WERI-Rb-1 (cell line): ENCODE measurements at regions not wholly inside any gene's neighbourhood (a gene's known extent, or its start where the extent isn't known, plus 50 kb on each side); places are given as distances from the start of the nearest gene placed in this dataset.

Experiments used
- DNase-seq: peaks from one replicate; pipeline ENCODE4 v3.0.0-alpha.2; 2020
- H3K27ac ChIP-seq: fragments of 250-450 bp; sonication (Bioruptor Pico); 2 replicates; pipeline ENCODE4 v1.5.1; 2020; ENCODE audit warnings: mild to moderate bottlenecking, moderate library complexity
- H3K27me3 ChIP-seq: fragments of 250-450 bp; sonication (Bioruptor Pico); 2 replicates; pipeline ENCODE4 v1.5.1; 2021; ENCODE audit warnings: mild to moderate bottlenecking, low read depth, moderate library complexity; ENCODE audit not compliant: insufficient read depth, severe bottlenecking
- H3K36me3 ChIP-seq: fragments of 250-450 bp; sonication (Bioruptor Pico); 2 replicates; pipeline ENCODE4 v1.5.1; 2020; ENCODE audit warnings: mild to moderate bottlenecking, moderate library complexity
- H3K4me3 ChIP-seq: 2 replicates; pipeline ENCODE4 v1.5.1; 2011; ENCODE audit warnings: low read depth, mild to moderate bottlenecking, control low read depth, low read length
- H3K9me3 ChIP-seq: fragments of 250-450 bp; sonication (Bioruptor Pico); 2 replicates; pipeline ENCODE4 v1.5.1; 2021; ENCODE audit warnings: mild to moderate bottlenecking, moderate library complexity; ENCODE audit not compliant: severe bottlenecking
- TF ChIP-seq, protein P1 (sequence below): IDR thresholded peaks from 2 replicates; pipeline ENCODE4 v1.5.1; 2011; ENCODE audit warnings: low read depth, mild to moderate bottlenecking, control low read depth, inconsistent platforms, low read length

DNA sequence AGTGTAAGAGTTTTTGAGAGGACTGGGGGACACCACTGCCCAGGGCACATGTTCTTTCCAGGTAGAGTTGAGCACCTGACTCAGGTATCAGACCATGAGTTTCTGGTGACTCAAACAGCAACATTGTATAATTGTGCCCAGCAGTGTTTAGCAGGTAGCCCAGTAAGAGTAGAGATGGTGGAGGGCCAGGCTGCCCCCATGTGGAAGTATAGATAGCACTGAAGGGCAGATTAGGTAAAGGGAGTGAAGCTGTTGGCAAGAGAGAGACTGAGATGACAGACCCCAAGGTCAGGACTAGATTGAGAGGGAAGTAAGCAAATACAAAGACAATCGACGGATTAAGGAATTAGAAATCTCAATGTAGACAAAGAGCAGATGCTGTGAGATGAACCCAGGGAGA is 74.6 kb downstream of the TRIM42 start:
- TF ChIP-seq, protein P1, sequence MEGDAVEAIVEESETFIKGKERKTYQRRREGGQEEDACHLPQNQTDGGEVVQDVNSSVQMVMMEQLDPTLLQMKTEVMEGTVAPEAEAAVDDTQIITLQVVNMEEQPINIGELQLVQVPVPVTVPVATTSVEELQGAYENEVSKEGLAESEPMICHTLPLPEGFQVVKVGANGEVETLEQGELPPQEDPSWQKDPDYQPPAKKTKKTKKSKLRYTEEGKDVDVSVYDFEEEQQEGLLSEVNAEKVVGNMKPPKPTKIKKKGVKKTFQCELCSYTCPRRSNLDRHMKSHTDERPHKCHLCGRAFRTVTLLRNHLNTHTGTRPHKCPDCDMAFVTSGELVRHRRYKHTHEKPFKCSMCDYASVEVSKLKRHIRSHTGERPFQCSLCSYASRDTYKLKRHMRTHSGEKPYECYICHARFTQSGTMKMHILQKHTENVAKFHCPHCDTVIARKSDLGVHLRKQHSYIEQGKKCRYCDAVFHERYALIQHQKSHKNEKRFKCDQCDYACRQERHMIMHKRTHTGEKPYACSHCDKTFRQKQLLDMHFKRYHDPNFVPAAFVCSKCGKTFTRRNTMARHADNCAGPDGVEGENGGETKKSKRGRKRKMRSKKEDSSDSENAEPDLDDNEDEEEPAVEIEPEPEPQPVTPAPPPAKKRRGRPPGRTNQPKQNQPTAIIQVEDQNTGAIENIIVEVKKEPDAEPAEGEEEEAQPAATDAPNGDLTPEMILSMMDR, result no peak
- no peak for DNase-seq
- no peaks in the 10 kb centered on the region for H3K9me3 ChIP-seq
- no peaks in the 10 kb centered on the region for H3K27me3 ChIP-seq
- H3K27ac ChIP-seq, result no peak overlapping the region
- no peaks in the 10 kb centered on the region for H3K36me3 ChIP-seq
- H3K4me3 ChIP-seq, result no peak overlapping the region

DNA sequence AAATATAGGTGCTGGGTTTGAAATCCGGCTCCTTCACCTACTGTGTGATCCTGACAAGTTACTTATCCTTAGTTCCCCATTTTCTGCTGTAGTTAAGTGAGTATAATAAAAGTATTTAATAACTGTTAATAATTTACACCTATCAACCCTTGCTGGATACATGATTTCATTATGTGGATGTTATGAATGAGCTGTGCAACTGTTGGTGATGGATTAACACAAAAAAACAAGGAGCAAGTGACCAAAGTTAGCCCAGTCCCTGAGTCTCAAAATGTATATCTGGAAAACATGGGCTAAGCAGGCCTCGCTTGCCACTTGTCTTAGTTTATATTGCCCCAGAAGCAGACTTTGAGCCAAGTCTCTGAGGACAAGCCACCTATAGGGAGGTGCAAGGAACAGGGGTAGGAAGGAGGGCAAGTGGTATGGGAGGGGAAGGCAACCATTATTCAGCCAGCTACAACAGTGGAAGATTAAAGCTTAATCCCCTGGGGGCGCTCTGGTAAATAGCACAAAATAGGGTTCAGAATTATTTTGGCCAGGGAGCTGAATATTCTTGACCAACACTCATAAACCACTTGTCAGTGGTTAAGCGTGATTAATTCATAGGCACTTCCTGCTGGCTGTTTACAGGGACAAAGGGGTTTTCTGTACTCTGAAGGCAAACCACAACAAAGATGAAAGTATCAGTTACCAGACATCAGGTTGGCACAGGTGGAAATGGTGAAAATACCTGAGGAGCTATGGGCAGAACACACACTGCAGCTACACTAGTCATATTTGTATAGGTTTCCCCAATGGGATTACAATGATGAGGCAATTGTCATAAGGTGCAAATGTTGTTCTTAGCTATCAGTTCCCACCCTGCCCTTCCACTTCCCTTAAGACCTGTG is 76.2 kb downstream of the TRIM42 start:
- Histone ChIP-seq H3K4me3 (no peak overlapping the region), H3K27me3 (no peaks in the 10 kb centered on the region), H3K36me3 (no peaks in the 10 kb centered on the region), H3K9me3 (no peaks in the 10 kb centered on the region), H3K27ac (no peak overlapping the region)
- TF ChIP-seq, protein P1, result no peak
- DNase-seq, result no peak

DNA sequence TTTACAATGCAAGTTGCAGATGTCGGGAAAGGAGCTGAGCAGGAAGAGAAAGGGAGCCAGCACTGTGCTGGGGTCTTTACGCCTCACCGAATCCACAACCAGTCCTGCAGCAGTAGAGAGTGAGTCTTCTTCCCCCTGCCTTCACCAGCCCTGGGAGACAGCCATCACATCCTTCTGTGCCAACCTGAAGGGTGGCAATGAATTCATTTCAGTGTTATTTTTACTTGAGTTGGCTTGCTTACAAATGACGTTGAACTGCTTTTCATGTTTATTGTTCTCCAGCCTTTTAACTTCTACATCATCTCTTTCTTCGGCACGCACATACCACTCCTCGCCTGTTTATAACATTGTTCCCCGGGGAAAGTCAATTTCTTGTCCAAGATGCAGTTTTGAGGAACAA is 77.1 kb downstream of the TRIM42 start:
- H3K4me3 ChIP-seq, result no peak overlapping the region
- TF ChIP-seq, protein P1, result no peak

DNA sequence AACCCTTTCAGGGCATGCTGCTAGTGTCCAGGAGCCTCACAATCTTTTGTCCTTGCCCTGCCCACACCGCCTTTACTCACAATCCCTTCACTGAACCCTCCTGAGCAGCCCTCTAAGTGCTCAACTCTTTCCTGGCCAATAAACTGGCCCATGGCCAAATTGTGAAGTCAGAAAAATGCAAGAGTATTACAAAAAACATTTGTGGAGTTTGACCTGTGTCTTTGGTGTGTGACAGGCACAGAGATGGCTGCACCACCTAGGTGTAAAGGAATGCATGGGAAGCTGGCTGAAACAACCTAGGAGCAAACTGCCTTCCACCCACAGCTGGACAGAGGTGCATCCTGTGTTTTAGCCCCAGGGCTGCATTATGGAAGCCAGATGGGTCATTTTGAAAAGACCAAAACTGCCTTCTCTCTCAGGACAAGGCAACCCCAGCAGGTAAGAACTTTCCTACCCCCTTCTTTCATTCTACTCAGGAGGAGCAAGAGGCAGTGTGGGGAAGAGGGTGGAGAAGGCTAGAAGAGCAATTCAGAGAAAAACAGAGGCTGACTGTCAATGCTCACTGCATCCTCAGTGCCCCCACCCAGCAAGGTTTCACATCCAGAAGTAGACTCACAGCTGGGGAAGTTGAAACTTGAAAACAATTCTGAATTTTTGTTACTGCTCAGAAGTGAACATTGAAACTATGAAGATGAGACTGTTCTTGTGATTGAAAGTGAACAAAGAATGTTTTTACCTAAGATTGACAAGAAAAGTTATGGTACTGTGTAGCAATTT is 78.6 kb downstream of the TRIM42 start:
- no peaks in the 10 kb centered on the region for H3K9me3 ChIP-seq
- H3K36me3 ChIP-seq, result no peaks in the 10 kb centered on the region
- no peaks in the 10 kb centered on the region for H3K27me3 ChIP-seq
- H3K27ac ChIP-seq, result no peak overlapping the region
- H3K4me3 ChIP-seq, result no peak overlapping the region
- TF ChIP-seq, protein P1, result no peak
- DNase-seq, result no peak

More for the DNA sequence above, 77.1 kb downstream of the TRIM42 start:
- Histone ChIP-seq H3K27ac (no peak overlapping the region), H3K27me3 (no peaks in the 10 kb centered on the region), H3K36me3 (no peaks in the 10 kb centered on the region), H3K9me3 (no peaks in the 10 kb centered on the region)
- no peak for DNase-seq

DNA sequence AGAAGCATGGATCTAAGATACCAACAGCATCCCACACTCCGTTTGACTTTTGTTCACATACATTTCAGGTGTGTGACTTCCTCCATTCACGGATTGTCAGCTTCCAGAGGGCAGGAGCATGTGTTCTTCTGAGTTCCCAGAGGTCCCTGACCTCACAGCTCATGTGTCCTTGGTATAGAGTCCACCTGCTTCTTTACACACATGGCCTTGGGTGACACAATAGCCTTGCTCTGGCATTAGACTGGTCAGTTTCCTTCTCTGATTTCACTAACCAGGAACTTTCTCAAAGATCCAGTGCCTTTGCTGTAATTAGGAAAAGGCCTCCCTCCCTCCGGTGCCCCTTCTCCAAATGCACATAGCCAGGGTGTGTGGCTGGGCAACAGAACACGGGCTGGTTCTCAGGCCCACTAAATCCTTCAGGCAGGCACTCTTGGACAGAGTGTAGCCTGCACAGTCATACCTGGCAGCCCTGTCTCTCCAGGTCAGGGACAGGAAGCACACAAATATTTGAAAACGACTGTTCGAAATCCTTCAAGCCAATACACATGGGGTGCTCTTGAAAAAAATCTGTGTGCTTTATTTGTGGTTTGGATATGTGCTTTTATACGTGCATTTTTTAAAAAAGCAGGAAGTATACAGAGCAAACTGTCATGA is 81.1 kb downstream of the TRIM42 start:
- no peak for DNase-seq
- Histone ChIP-seq H3K27ac (no peak overlapping the region), H3K9me3 (no peaks in the 10 kb centered on the region), H3K4me3 (no peak overlapping the region), H3K36me3 (no peaks in the 10 kb centered on the region), H3K27me3 (no peaks in the 10 kb centered on the region)
- TF ChIP-seq, protein P1, result no peak
